ENCODE measurements at regions not wholly inside any gene's neighbourhood (a gene's known extent, or its start where the extent isn't known, plus 50 kb on each side); places are given as distances from the start of the nearest gene placed in this dataset.

GRCh38 chr18:67023059-67023458 lies 419.2 kb upstream of the CDH19 start:
- Histone ChIP-seq H2AK5ac (ENCODE audit: low read depth, low read length) (no peak overlapping the region), H2BK5ac (ENCODE audit: low read depth, low read length) (no peak overlapping the region), H3K27me3 (replicated peaks in 1 of 4; ENCODE audit: control insufficient read depth in 3 of 4, extremely low read depth in 1 of 4, insufficient read depth in 3 of 4, low read length in 3 of 4) (no peaks in the 10 kb centered on the region), H2BK15ac (ENCODE audit: low read length) (no peak overlapping the region), H3K23ac (ENCODE audit: insufficient read length) (no peak overlapping the region), H4K5ac (ENCODE audit: insufficient read length, low read depth, low read length) (no peak overlapping the region), H3K4ac (replicated peaks; ENCODE audit: insufficient read length, low read depth, low read length) (no peak overlapping the region), H2BK120ac (replicated peaks; ENCODE audit: low read depth, low read length) (no peak overlapping the region), H3K23me2 (ENCODE audit: low read depth, low read length) (no peaks in the 10 kb centered on the region), H4K91ac (replicated peaks; ENCODE audit: insufficient read length, low read length) (no peak overlapping the region), H3K36me3 (ENCODE audit: control insufficient read depth in 2 of 4, insufficient read depth in 4 of 4, low read length in 3 of 4) (no peaks in the 10 kb centered on the region), H3K9me3 (ENCODE audit: insufficient read depth in 2 of 2, low read depth in 1 of 2, low read length in 1 of 2) (no peaks in the 10 kb centered on the region; a peak in 1 of 4 replicates), H2AFZ (ENCODE audit: low read length) (no peak overlapping the region), H4K20me1 (replicated peaks in 1 of 2; ENCODE audit: control insufficient read depth in 1 of 2, insufficient read depth in 2 of 2, low read length in 2 of 2) (no peaks in the 10 kb centered on the region), H4K8ac (ENCODE audit: extremely low read depth, insufficient read depth, low read length) (no peak overlapping the region), H3K79me2 (ENCODE audit: control insufficient read depth in 1 of 2, insufficient read depth in 2 of 2, low read length in 2 of 2) (no peaks in the 10 kb centered on the region), H3K27ac (ENCODE audit: low read depth, low read length) (no peak overlapping the region), H3K18ac (ENCODE audit: extremely low read depth, low read length) (no peak overlapping the region), H3K4me2 (ENCODE audit: insufficient read depth in 1 of 2, low read depth in 2 of 2, low read length in 2 of 2) (no peak overlapping the region), H2BK12ac (ENCODE audit: low read depth, low read length) (no peak overlapping the region), H3K4me1 (replicated peaks in 1 of 4; ENCODE audit: control insufficient read depth in 3 of 4, insufficient read depth in 4 of 4, low read length in 3 of 4) (no peaks in the 10 kb centered on the region; a peak in 1 of 7 replicates), H3K56ac (replicated peaks; ENCODE audit: insufficient read length, low read depth, low read length) (no peak overlapping the region), H3K14ac (ENCODE audit: insufficient read length) (no peak overlapping the region), H2BK20ac (ENCODE audit: low read length) (no peak overlapping the region), H3K9ac (replicated peaks in 1 of 4; ENCODE audit: extremely low read depth in 1 of 4, low read depth in 3 of 4, low read length in 3 of 4) (no peak overlapping the region), H3K4me3 (ENCODE audit: extremely low read depth in 1 of 4, insufficient read depth in 2 of 4, low read depth in 3 of 4, low read length in 4 of 4) (no peak overlapping the region), H3K79me1 (ENCODE audit: low read depth, low read length) (no peaks in the 10 kb centered on the region)
- DNase-seq (ENCODE audit: low read depth in 1 of 2, low spot score in 2 of 2): no peak
- ChIA-PET POLR2A (ENCODE audit: partially characterized antibody) (no interaction called here), CTCF (ENCODE audit: partially characterized antibody) (interaction anchor here (0.9 kb wide), 1 partner anchor 112 kb away, joined by 3 read pairs; no protein-coding TSS in a partner anchor)
- no peak for FAIRE-seq
- TF ChIP-seq ASH2L (IDR thresholded peaks at IDR 0.05; ENCODE audit: low read length): no peak
- TF ChIP-seq SP2 (IDR thresholded peaks at IDR 0.05; ENCODE audit: low read length): no peak
- no peak for TF ChIP-seq SP4 (IDR thresholded peaks at IDR 0.05; ENCODE audit: low read length)
- TF ChIP-seq RNF2 (IDR thresholded peaks at IDR 0.05; ENCODE audit: borderline replicate concordance, low read depth, low read length, missing control alignments, poor library complexity, severe bottlenecking): no peak
- no peak for TF ChIP-seq NRF1 (IDR thresholded peaks at IDR 0.05; ENCODE audit: low read depth, low read length)
- TF ChIP-seq JUND (IDR thresholded peaks at IDR 0.05; ENCODE audit: low read length): no peak
- TF ChIP-seq CTCF (IDR thresholded peaks at IDR 0.05; ENCODE audit: control extremely low read depth in 1 of 3, insufficient read depth in 1 of 3, low read depth in 1 of 3, low read length in 3 of 3): no peak
- no peak for TF ChIP-seq BCL11A (IDR thresholded peaks at IDR 0.05; ENCODE audit: low read depth in 2 of 2, low read length in 2 of 2)
- TF ChIP-seq RXRA (IDR thresholded peaks at IDR 0.05; ENCODE audit: insufficient read depth, low read depth, low read length): no peak
- TF ChIP-seq SAP30 (IDR thresholded peaks at IDR 0.05; ENCODE audit: insufficient read depth, insufficient replicate concordance, low read length): no peak
- TF ChIP-seq TCF12 (IDR thresholded peaks at IDR 0.05; ENCODE audit: low read depth, low read length): no peak
- no peak for TF ChIP-seq KDM5A (IDR thresholded peaks at IDR 0.05; ENCODE audit: low read length)
- no peak for TF ChIP-seq CHD2 (IDR thresholded peaks at IDR 0.05; ENCODE audit: low read length)
- TF ChIP-seq TAF1 (IDR thresholded peaks at IDR 0.05; ENCODE audit: low read depth, low read length): no peak
- no peak for TF ChIP-seq SP1 (IDR thresholded peaks at IDR 0.05; ENCODE audit: low read depth, low read length)

Measured in H1 (cell line).